ENCODE measurements at regions not wholly inside any gene's neighbourhood (a gene's known extent, or its start where the extent isn't known, plus 50 kb on each side); places are given as distances from the start of the nearest gene placed in this dataset.

DNA sequence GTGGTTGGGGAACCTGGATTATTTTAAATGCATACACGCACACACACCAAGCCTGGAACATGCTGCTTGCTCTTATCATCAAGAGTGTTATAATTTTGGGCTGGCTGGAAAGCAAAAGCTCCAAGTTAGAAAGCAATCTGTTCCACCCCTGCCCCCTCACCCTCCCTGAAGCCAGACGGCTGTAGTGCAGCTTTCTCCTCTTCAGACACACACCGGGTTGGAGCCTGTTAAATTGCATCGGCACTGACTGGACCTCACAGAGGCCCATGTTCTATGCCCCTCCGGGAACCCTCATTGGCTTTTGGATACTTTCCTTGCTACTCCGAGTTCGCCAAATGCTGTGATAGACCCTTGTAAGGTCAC is 90.6 kb upstream of the KCNJ15 start:
- Mint-ChIP-seq H3K27me3 (no peaks in the 10 kb centered on the region), H3K9me3 (ENCODE audit: low read depth) (no peaks in the 10 kb centered on the region), H3K4me1 (no peaks in the 10 kb centered on the region), H3K27ac (no peak overlapping the region), H3K4me3 (no peak overlapping the region), H3K36me3 (no peaks in the 10 kb centered on the region)
- DNase-seq (no peak), ATAC-seq (no peak)
- CTCF ChIA-PET = no interaction called here

- CTCF ChIA-PET = interaction anchor here (1.8 kb wide), 1 partner anchor 185 kb away, joined by 4 read pairs; no protein-coding TSS in a partner anchor
- Mint-ChIP-seq H3K36me3 (no peaks in the 10 kb centered on the region), H3K27ac (no peak overlapping the region), H3K9me3 (ENCODE audit: low read depth) (no peaks in the 10 kb centered on the region), H3K4me3 (no peak overlapping the region), H3K27me3 (no peaks in the 10 kb centered on the region), H3K4me1 (no peaks in the 10 kb centered on the region)
- no peak for ATAC-seq
- DNase-seq = no peak
Observed at GRCh38 chr21:38167345-38167744, 89.4 kb upstream of the KCNJ15 start.

DNA sequence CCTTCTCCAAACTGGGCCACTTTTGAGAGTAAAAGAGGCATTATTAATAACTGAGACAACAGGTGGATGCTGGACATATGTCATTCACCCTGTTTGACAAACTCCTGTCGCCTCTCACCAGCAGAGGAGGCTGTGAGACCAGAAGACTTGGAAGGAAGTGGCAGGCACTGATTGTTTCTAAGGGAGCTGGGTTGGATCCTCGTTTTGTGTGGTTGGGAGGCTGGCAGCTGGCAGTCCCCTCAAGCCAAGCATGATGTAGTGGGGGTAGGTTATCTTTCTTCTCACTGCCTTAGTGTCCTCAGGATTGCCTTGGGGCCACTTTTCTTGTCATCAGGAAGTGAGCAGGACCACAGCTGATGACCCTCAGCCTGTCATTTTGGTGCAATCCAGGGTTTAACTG is 86.5 kb upstream of the KCNJ15 start:
- Mint-ChIP-seq H3K4me1 (no peaks in the 10 kb centered on the region), H3K27me3 (no peaks in the 10 kb centered on the region), H3K27ac (no peak overlapping the region), H3K9me3 (ENCODE audit: low read depth) (no peaks in the 10 kb centered on the region), H3K36me3 (no peaks in the 10 kb centered on the region), H3K4me3 (no peak overlapping the region)
- no peak for ATAC-seq
- no peak for DNase-seq
- CTCF ChIA-PET = no interaction called here

- Mint-ChIP-seq H3K4me3 (no peak overlapping the region), H3K27me3 (no peaks in the 10 kb centered on the region), H3K27ac (no peak overlapping the region), H3K36me3 (no peaks in the 10 kb centered on the region), H3K4me1 (no peaks in the 10 kb centered on the region), H3K9me3 (ENCODE audit: low read depth) (no peaks in the 10 kb centered on the region)
- ATAC-seq (no peak), DNase-seq (no peak)
- CTCF ChIA-PET = no interaction called here
Observed at GRCh38 chr21:38170704-38171682, 85.8 kb upstream of the KCNJ15 start.

GRCh38 chr21:38171723-38172344 is 85.0 kb upstream of the KCNJ15 start:
- Mint-ChIP-seq H3K4me3 (no peak overlapping the region), H3K4me1 (no peaks in the 10 kb centered on the region), H3K27ac (no peak overlapping the region), H3K36me3 (no peaks in the 10 kb centered on the region), H3K9me3 (ENCODE audit: low read depth) (no peaks in the 10 kb centered on the region), H3K27me3 (no peaks in the 10 kb centered on the region)
- CTCF ChIA-PET = no interaction called here
- DNase-seq (no peak), ATAC-seq (no peak)

DNA sequence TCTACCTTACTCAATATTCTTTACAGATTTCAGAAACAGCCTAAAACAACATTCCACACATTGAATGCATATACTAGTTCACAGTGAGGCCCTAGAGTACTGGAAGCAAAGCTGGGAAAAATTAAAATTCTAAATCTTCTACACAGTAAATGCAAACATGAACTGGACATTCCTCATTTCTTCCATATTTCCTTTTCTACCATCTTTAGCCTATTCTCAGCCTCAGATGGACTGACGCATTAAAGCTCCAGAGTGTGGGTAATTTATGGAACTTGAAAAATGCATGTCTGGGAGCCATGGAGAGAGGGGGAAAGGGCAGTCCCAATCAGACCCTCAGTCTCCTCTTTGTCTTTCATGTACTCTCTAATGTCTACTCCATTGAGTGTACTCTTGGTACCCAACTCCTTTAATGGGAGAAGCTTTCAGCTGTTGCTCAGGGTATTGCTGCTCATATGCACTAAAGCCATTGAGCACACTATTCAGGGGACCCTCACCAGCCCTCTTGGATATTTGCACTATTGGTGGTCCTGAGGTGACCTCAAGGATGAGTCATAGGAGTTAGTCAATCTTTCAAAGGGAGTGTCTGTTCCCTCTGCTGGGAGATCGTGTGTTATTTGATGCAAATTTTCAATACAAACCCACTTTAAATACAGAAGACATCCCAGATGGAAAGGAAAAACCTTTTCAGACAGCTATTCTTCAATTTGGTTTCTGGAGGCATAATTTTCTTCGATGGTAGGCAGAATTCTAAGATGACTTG is 83.3 kb upstream of the KCNJ15 start:
- no peaks in the 10 kb centered on the region for H3K36me3 Mint-ChIP-seq
- H3K4me1 Mint-ChIP-seq = no peaks in the 10 kb centered on the region
- ATAC-seq = no peak
- no peak overlapping the region for H3K4me3 Mint-ChIP-seq
- CTCF ChIA-PET = no interaction called here
- H3K9me3 Mint-ChIP-seq (ENCODE audit: low read depth) = no peaks in the 10 kb centered on the region
- no peak overlapping the region for H3K27ac Mint-ChIP-seq
- DNase-seq = no peak
- H3K27me3 Mint-ChIP-seq = no peaks in the 10 kb centered on the region

DNA sequence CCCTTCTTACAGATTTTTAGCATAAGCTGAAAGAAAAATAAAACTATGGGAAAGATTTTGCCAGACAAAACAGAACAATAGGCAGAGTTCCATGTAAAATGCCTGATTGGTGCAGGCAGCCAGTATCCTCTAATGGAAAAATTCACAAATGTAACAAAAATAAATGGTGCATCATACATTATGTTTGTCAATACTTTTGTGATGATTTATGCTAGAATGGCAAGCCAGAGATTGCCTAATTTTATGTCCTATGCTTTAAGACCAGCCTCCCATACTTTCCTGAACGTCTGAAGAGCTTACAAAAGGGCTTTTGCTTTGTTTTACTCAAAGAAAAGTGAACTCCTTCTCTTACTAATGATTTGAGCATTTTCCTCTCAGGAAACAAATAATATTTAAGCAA is 81.5 kb upstream of the KCNJ15 start:
- Mint-ChIP-seq H3K4me3 (no peak overlapping the region), H3K9me3 (ENCODE audit: low read depth) (no peaks in the 10 kb centered on the region), H3K27me3 (no peaks in the 10 kb centered on the region), H3K4me1 (no peaks in the 10 kb centered on the region), H3K27ac (no peak overlapping the region), H3K36me3 (no peaks in the 10 kb centered on the region)
- DNase-seq (no peak), ATAC-seq (no peak)
- CTCF ChIA-PET = no interaction called here

GRCh38 chr21:38177919-38178652 is 78.7 kb upstream of the KCNJ15 start:
- no peak overlapping the region for H3K27ac Mint-ChIP-seq
- no peaks in the 10 kb centered on the region for H3K27me3 Mint-ChIP-seq
- H3K4me3 Mint-ChIP-seq = no peak overlapping the region
- CTCF ChIA-PET = no interaction called here
- no peaks in the 10 kb centered on the region for H3K36me3 Mint-ChIP-seq
- no peaks in the 10 kb centered on the region for H3K4me1 Mint-ChIP-seq
- ATAC-seq (no peak), DNase-seq (no peak)
- no peaks in the 10 kb centered on the region for H3K9me3 Mint-ChIP-seq (ENCODE audit: low read depth)

DNA sequence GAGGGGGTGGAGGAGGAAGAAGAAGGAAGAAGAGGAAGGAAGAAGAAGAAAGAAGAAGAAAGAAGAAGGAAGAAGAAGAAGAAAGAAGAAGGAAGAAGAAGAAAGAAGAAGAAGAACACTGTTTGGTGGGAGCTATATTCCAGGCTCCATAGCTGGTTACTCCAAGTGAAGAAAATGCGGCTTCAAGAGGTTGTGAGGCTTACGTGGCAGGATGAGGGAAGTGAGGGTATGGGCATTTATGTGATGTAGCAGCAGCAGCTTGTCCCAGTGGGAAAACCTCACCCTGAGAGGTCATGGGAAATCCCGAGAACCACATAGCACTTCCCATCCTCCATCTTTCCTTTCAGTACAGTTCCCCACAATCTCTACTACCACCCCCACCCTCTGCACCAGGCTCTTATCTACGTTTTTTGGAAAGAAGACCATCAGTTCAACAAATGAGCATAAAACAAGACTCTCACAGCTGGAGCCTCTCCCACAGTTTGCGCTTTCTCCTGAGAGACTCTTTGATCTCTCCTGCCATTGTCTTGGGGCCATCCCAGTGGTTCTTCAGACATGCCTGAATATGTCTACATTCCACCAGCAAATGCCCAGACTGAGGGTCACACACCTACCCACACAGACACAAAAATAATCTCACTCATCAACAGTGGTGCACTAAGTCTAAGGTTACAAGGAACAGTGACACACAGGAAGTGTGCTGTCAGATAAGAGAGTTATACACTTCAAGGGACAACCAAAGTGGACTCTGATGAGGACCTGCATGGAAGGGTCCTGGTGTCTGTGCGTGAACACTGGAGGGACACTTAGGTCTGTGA is 77.9 kb upstream of the KCNJ15 start:
- Mint-ChIP-seq H3K27me3 (no peaks in the 10 kb centered on the region), H3K4me3 (no peak overlapping the region), H3K36me3 (no peaks in the 10 kb centered on the region), H3K27ac (no peak overlapping the region), H3K9me3 (ENCODE audit: low read depth) (no peaks in the 10 kb centered on the region), H3K4me1 (no peaks in the 10 kb centered on the region)
- CTCF ChIA-PET = no interaction called here
- ATAC-seq (no peak), DNase-seq (no peak)

DNA sequence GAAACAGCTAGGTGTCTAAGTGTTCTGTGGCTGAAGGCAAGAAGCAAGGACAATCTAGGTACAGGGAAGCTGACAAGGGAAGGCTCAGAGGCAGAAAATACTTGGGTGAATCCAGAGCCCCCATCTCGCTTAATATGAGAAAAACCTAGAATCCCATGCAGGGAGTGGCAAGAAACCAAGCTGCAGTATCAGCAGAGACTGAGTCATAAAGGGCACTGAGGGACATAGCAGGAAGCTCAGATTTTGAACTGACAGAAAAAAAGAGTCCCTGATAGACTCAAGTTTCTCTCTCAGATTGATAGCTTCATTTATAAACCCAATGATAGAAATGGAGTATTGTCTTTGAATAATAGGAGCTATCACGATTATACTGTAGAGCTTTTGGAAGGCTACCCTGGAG is 77.3 kb upstream of the KCNJ15 start:
- H3K36me3 Mint-ChIP-seq = no peaks in the 10 kb centered on the region
- DNase-seq = no peak
- CTCF ChIA-PET = no interaction called here
- no peak overlapping the region for H3K27ac Mint-ChIP-seq
- no peaks in the 10 kb centered on the region for H3K27me3 Mint-ChIP-seq
- ATAC-seq = no peak
- H3K4me1 Mint-ChIP-seq = no peaks in the 10 kb centered on the region
- H3K9me3 Mint-ChIP-seq (ENCODE audit: low read depth) = no peaks in the 10 kb centered on the region
- no peak overlapping the region for H3K4me3 Mint-ChIP-seq

DNA sequence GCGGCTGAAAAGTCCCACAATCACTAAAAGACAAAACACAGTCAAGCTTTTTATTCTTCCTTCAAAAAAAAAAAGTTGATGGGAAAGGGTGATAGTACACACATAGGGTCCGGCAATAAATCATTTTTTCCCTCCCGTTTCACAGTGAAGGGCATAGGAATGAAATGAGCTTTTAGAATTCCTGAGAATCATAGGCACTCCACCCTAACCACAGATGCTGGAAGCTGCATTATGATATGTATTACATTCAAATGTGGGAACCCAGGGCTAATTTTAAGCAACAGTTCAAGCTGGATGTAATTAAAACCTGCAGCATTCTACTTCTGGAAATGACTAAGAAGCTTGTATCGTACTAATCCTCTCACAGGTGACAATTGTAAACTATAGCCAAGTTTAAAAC is 75.7 kb upstream of the KCNJ15 start:
- Mint-ChIP-seq H3K36me3 (no peaks in the 10 kb centered on the region), H3K9me3 (ENCODE audit: low read depth) (no peaks in the 10 kb centered on the region), H3K27ac (no peak overlapping the region), H3K4me3 (no peak overlapping the region), H3K4me1 (no peaks in the 10 kb centered on the region), H3K27me3 (no peaks in the 10 kb centered on the region)
- ATAC-seq (no peak), DNase-seq (no peak)
- CTCF ChIA-PET = no interaction called here

DNA sequence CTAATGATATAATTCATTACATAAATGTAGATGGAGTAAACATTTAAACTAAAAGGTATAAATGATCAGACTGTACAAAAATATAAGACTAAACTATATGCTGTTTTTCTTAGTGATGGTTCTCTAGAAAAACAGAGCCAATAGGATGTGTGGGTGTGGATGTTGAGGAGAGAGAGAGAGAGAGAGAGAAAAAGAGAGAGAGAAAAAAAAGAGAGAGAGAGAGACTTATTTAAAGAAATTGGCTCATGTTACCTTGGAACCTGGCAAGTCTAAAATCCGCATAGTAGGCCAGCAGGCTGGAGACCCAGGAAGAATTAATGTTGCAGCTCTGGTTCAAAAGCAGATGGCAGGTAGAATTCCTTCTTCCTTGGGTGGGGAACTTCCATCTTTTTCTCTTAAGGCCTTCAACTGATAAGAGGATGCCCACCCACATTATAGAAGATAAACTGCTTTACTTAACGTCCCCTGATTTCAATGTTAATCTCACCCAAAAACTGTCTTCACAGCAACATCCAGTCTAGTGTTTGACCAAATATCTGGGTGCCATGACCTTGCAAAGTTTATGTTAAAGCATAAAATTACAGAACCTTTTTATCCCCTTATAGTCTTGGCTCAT is 74.3 kb upstream of the KCNJ15 start:
- H3K9me3 Mint-ChIP-seq (ENCODE audit: low read depth) = no peaks in the 10 kb centered on the region
- DNase-seq (no peak), ATAC-seq (no peak)
- no peak overlapping the region for H3K4me3 Mint-ChIP-seq
- H3K27me3 Mint-ChIP-seq = no peaks in the 10 kb centered on the region
- H3K4me1 Mint-ChIP-seq = no peaks in the 10 kb centered on the region
- H3K36me3 Mint-ChIP-seq = no peaks in the 10 kb centered on the region
- CTCF ChIA-PET = no interaction called here
- H3K27ac Mint-ChIP-seq = no peak overlapping the region
